HG02571 (cell line): ENCODE measurements at regions not wholly inside any gene's neighbourhood (a gene's known extent, or its start where the extent isn't known, plus 50 kb on each side); places are given as distances from the start of the nearest gene placed in this dataset.

Experiments used
- ATAC-seq: cut with Tn5 transposase; IDR thresholded peaks from one replicate; pipeline ENCODE4 v1.9.1; 2021; ENCODE audit warnings: mild to moderate bottlenecking, moderate library complexity; ENCODE audit not compliant: unreplicated experiment

DNA sequence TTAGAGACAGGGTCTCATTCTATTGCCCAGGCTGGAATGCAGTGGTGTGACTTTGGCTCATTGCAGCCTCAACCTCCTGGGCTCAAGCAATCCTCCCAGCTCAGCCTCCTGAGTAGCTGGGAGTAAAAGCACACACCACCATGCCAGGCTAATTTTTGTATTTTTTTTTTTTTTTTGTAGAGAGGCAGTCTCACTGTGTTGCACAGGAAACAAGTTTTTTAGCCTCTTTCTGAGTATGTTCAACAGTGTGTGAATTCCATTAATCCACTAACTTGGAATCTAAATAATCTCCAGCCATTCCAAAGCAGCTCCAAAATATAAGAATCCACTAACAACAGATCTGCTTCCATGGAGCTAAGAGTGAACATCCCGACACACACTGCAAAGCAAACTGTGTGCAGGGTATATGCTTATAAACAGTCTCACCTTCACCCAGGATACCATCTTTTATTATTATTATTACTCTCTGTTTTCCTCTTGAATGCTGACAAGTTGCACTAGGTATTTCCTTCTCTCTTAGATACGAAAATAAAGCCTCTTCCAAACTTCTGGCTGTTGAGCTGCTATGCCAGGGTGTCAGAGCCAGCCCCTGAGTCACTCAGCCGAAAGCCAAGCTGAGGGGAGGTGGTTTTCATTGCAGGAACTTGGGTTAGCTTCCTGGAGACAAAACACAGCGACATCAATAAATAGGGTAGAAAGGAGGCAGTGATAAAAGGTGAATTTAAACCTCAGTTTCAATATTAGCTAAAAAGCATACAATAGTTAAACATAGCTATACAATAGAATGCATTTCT is 264.9 kb downstream of the HIVEP2 start:
- no peak for ATAC-seq

GRCh38 chr6:142681099-142681498 is 263.9 kb downstream of the HIVEP2 start:
- ATAC-seq, result no peak

GRCh38 chr6:142682985-142683384 is 262.0 kb downstream of the HIVEP2 start:
- ATAC-seq, result no peak

DNA sequence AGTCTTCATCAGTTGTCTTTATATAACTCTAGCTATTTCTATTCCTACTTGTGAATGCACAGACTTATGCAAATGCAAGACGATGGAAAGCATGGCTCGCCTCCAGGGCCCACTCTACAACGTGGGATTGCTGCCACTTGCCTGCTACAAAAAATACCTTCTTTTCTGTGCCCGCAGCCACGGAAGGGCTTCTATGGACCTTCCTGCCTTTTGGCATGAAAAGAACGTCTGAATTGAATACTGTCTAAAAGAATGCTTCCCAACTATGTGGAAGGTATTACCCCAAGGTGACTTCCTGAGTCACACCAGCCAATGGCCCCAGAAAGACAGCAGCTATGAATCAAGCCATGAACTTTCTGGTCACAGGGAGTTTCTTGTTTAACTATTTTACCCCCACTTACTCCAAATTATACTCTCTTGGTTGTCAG is 261.2 kb downstream of the HIVEP2 start:
- ATAC-seq, result no peak

GRCh38 chr6:142684371-142684770 is 260.6 kb downstream of the HIVEP2 start:
- no peak for ATAC-seq

DNA sequence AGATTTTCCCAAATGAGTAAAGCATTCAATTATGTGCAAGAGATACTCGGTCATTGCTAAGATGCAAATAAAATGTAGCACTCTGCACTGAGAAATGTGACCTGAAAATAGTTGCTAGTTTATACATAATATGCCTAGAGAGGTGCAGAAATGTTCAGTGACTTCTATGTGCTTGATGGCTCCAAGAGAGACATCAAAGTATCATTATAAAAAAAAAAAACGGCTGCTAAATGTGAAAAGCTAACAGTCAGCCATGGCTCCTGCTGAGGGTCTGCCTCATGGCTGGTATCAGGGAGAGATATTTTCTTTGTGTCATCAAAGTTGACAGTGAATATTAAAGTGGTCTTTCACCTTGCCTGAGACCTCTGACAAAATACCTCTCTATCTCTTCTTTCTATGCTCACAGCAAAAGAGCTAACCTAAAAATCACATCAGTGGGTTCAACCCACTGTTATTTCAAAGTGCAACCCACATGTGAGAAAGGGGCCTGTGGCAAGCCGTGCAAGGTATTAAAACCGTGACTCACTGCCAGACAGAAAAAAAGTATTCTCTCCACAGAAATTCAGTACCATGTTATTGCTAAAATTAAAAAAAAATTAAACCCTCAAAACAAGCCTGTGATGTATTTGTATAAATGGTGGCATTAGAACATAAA is 259.0 kb downstream of the HIVEP2 start:
- ATAC-seq, result no peak

DNA sequence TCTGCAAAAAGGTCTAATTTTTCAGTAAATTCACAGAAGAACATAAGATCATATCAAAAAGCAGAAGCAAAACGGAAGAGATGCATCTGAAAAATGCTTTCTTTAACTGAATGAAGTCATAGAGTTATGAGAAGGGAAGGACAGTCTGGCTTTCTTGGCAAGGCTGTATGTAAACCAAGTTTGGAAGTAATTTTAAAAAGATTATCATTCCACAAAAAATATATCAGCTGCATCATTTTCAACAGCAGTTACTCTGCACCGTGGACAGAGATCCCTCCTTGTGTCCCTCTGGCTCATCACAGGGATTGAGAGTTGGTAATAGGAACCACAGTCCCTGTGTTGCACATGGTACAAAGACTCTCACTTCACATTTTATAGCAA is 258.5 kb downstream of the HIVEP2 start:
- ATAC-seq, result no peak

DNA sequence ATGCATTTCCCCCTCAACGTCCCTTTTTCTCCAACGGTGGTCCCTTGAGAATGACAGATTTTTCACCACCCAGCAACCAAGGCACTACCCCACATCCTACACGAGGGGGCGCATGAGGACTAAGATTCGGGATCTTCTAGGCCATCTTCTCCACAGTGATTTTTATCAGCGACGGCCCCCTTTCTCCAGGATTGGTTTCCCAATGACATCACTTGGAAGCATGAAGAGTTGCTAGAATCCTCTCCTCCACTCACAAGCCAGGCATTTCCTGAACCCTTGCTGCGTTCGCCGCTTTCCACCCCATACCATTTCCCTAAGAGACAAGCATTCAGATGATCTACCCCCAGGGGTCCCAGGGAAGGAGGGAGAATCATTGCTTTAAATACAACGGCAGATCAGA is 252.0 kb downstream of the HIVEP2 start:
- ATAC-seq, result no peak

DNA sequence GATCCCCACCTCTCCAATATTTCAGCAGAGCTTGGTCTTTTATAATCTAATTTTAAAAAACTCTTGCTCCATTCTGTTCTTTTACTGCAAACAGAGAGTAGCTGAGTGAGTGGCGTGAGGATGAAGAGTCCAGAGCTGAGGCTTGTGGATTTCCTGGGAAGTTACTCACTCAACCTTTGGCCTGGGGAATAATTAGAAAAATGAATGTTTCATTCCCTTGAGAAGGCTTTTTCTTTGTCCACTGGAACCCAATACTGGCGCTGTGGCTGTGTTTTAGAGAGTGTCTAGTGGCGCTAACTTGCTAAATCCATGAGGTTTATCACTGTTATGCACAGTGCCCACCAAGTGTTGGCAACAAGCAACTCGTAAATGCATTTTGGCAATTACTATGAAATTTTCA is 251.5 kb downstream of the HIVEP2 start:
- no peak for ATAC-seq

DNA sequence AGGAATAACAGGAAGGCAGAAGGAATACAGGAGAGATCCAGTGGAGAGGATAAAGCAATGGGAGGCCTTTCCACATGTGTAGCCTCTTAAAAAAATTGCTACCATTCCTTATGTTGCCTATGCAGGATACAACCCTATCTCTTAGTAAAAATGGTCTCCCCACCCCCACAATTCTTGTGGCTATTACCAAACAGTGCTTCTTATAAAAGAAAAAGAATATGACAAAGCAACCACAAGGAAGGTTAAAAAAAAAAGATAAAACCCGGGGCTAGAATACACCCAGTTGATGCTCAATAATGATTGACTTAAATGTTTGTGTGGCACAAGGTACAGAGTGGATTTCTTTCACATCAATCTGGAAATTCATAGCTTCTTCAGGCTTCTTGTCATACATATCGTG is 250.9 kb downstream of the HIVEP2 start:
- ATAC-seq, result no peak

GRCh38 chr6:142695016-142695415 is 250.0 kb downstream of the HIVEP2 start:
- ATAC-seq, result no peak

- no peak for ATAC-seq
Observed at GRCh38 chr6:142696123-142697000, 248.6 kb downstream of the HIVEP2 start.

DNA sequence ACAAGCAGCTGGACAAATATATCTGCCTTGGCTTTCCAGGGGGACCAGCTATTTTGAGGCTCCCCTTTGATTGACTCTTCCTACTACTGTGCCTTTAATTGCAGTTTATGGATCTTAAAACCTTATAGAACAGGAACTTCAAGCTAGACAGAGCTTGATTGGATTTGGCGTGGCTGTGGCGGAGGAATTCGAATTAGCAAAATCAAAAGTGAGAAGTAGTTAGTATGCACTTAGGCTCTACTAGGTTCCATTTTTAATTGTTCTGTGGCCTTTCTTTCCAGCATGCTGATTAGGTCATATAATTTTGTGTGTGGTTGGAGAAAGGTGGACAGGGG is 248.0 kb downstream of the HIVEP2 start:
- no peak for ATAC-seq

GRCh38 chr6:142697922-142698321 is 247.1 kb downstream of the HIVEP2 start:
- ATAC-seq, result no peak

GRCh38 chr6:142698751-142699150 is 246.2 kb downstream of the HIVEP2 start:
- ATAC-seq, result no peak

DNA sequence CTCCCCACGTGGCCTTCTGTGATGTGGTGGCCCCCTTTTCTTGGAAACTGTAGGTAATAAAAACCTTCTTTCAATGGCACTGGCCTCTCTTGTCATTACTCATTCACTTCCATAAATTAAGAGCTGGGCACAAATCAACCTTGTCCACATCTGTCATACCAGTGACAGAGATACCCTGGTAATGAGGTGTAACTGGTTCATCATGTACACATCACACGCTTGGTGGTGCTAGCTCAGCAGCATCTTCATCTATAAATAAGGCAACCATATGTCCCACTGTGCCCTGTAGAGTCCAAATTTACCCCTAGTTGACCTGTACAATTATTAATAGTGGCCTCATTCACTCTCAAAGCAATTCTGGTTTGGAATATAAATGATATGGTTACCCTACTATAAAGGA is 245.6 kb downstream of the HIVEP2 start:
- no peak for ATAC-seq

DNA sequence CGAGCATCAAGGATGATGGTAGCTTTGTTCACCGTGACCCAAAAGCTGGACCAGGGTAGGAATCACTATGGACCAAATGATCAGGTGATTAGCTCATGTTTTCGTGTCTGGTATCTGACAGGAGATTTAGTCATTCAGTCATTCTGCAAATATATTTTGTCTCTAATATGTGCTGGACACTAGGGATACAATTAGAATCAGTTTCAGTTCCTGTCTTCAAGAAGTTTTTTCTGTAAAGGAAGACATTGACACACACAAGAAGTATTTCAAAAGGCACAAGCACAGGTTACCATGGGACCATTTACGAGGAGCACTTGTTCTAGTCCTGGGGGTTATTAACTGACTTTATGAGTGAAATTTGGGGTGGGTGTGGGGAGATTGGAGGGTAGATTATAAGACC is 244.9 kb downstream of the HIVEP2 start:
- no peak for ATAC-seq

DNA sequence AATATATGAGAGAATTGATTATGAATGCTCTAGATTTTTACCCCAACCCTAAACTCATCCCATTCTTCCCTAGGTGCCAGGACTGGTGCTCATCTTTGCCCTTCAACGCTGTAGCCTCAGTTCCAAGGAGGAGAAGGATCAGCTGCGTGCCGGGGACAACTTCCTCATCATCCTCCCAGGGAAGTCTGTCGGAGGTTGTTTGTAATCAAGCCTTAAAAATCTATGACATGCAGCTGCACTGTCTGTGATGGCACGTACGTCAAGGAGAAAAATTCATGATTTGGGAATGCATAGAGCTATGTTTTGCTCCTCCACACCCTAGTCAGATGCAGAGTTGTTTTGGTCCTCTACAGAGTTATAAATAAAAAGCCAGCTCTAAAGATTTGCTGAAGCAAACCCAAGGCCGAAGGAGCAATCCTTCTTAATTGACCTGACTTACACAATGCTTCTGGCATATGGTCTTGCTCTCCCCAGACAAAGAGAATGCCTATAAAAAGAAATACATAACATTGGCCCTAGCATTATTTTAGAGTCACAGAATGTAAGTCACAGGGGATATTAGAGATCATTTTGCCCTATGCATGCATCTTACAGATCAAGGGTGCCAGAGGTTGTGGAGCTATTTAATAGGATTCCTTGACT is 244.2 kb downstream of the HIVEP2 start:
- no peak for ATAC-seq
